ENCODE measurements at regions not wholly inside any gene's neighbourhood (a gene's known extent, or its start where the extent isn't known, plus 50 kb on each side); places are given as distances from the start of the nearest gene placed in this dataset.

DNA sequence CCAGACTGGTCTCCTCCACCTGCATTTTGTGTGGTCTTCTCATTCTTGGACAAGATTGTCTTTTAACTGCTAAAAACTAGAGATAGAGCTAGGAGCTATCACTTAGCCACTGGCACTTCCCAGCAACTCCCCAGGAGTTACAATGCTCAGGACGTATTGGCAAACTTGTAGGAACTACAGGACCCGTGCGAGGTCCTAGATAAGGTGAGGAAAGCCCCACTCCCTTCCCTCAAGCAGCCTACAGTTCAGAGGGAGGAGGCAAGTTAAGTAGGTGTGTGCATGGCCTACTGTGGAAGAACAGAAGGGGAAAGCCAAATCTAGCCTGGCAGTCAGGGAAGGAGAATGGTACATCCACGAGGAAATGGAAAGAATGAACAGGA lies 504.7 kb upstream of the PROK2 start:
- H3K9me3 Mint-ChIP-seq (ENCODE audit: unreplicated experiment), result no peaks in the 10 kb centered on the region
- H3K4me3 Mint-ChIP-seq (ENCODE audit: unreplicated experiment), result no peak overlapping the region
- no peak for DNase-seq
- TF ChIP-seq, protein P1, sequence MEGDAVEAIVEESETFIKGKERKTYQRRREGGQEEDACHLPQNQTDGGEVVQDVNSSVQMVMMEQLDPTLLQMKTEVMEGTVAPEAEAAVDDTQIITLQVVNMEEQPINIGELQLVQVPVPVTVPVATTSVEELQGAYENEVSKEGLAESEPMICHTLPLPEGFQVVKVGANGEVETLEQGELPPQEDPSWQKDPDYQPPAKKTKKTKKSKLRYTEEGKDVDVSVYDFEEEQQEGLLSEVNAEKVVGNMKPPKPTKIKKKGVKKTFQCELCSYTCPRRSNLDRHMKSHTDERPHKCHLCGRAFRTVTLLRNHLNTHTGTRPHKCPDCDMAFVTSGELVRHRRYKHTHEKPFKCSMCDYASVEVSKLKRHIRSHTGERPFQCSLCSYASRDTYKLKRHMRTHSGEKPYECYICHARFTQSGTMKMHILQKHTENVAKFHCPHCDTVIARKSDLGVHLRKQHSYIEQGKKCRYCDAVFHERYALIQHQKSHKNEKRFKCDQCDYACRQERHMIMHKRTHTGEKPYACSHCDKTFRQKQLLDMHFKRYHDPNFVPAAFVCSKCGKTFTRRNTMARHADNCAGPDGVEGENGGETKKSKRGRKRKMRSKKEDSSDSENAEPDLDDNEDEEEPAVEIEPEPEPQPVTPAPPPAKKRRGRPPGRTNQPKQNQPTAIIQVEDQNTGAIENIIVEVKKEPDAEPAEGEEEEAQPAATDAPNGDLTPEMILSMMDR (IDR thresholded peaks at IDR 0.05; ENCODE audit: partially characterized antibody, unreplicated experiment), result no peak
- H3K27me3 Mint-ChIP-seq (ENCODE audit: unreplicated experiment), result peaks cover 6% of the 10 kb centered on the region
- no peak overlapping the region for H3K27ac Mint-ChIP-seq (ENCODE audit: unreplicated experiment)
- no peaks in the 10 kb centered on the region for H3K36me3 Mint-ChIP-seq (ENCODE audit: unreplicated experiment)
- H3K4me1 Mint-ChIP-seq (ENCODE audit: low read depth, unreplicated experiment), result no peaks in the 10 kb centered on the region

DNA sequence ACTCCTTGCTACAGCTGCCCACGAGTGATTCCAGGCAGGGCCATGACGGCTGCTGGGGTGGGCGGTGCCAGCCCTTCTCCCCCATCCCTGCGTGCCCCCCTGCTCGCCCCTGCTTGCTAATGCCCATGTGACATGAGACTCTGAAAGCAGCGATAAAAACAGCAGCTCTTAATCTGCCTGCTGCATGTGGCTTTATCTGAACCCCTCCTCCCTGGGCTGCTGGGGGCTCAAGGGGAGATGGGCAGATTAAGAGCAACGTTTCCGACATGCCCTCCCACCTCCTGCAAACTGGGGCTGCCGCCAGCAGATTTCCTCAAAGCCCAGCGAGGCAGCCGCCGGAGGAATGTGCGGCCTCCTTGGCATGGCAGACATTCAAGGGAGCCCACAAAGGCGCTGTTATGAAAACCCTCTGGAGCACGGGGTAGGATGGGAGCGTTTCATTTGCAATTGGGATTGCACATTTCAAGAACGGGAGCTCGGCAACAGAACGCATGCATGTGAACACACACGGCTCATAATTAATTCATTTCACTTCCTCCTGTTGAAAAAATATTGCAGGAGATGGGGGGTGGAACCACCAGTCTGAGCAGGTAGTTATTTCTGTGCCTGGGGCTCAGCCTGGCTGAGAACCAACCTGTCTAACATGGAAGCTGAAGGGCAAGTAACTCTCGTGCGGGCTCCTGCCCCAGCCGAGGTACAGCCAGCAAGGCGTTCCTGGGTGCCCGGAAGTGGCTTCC lies 504.2 kb upstream of the PROK2 start:
- Mint-ChIP-seq H3K4me3 (ENCODE audit: unreplicated experiment) (no peak overlapping the region), H3K4me1 (ENCODE audit: low read depth, unreplicated experiment) (no peaks in the 10 kb centered on the region), H3K36me3 (ENCODE audit: unreplicated experiment) (no peaks in the 10 kb centered on the region), H3K27ac (ENCODE audit: unreplicated experiment) (no peak overlapping the region), H3K9me3 (ENCODE audit: unreplicated experiment) (no peaks in the 10 kb centered on the region), H3K27me3 (ENCODE audit: unreplicated experiment) (peaks cover 6% of the 10 kb centered on the region)
- no peak for DNase-seq
- TF ChIP-seq, protein P1 (IDR thresholded peaks at IDR 0.05; ENCODE audit: partially characterized antibody, unreplicated experiment), result no peak

DNA sequence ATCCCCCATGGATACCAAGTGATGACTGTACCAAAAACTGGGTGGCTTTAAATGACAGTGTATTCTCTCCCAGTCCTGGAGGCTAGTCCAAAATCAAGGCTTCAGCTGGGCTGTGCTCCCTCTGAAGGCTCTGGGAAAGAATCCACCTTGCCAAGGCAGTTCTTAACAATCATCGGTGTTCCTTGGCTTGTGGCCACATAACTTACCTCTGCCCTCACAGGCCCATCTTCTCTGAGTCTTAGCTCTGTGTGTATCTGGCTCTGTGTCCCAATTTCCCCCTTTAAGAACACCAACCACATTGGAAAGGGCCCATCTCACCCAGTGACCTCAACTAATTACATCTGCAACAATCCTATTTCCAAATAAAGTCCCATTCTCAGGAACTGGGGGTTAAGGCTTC lies 503.0 kb upstream of the PROK2 start:
- Mint-ChIP-seq H3K4me1 (ENCODE audit: low read depth, unreplicated experiment) (no peaks in the 10 kb centered on the region), H3K27ac (ENCODE audit: unreplicated experiment) (no peak overlapping the region), H3K36me3 (ENCODE audit: unreplicated experiment) (no peaks in the 10 kb centered on the region), H3K9me3 (ENCODE audit: unreplicated experiment) (no peaks in the 10 kb centered on the region), H3K27me3 (ENCODE audit: unreplicated experiment) (peaks cover 4% of the 10 kb centered on the region), H3K4me3 (ENCODE audit: unreplicated experiment) (no peak overlapping the region)
- DNase-seq, result no peak
- TF ChIP-seq, protein P1 (IDR thresholded peaks at IDR 0.05; ENCODE audit: partially characterized antibody, unreplicated experiment), result no peak

DNA sequence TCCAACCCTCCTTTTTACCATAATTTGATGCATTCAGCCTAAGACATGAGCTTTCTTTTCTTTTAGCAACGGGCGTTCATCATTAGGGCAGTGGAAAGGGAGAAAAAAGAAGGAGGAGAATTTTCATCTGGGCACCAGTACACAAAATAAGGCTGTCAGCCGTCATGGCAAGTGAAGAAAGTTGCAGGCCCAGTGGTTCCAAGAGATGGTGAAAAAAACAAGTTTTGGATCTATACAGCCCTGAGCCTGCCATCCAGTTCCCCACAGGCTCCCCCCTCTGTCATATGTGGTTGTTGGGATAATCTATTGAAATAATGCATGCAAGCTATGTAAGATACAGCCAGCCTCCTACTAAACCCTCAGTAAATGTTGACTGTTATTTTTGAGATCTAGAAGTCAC lies 500.6 kb upstream of the PROK2 start:
- H3K27ac Mint-ChIP-seq (ENCODE audit: unreplicated experiment), result no peak overlapping the region
- TF ChIP-seq, protein P1 (IDR thresholded peaks at IDR 0.05; ENCODE audit: partially characterized antibody, unreplicated experiment), result no peak
- no peak overlapping the region for H3K4me3 Mint-ChIP-seq (ENCODE audit: unreplicated experiment)
- peaks cover 2% of the 10 kb centered on the region for H3K27me3 Mint-ChIP-seq (ENCODE audit: unreplicated experiment)
- DNase-seq, result no peak
- peaks cover 11% of the 10 kb centered on the region for H3K36me3 Mint-ChIP-seq (ENCODE audit: unreplicated experiment)
- no peaks in the 10 kb centered on the region for H3K9me3 Mint-ChIP-seq (ENCODE audit: unreplicated experiment)
- peaks cover 6% of the 10 kb centered on the region for H3K4me1 Mint-ChIP-seq (ENCODE audit: low read depth, unreplicated experiment)

DNA sequence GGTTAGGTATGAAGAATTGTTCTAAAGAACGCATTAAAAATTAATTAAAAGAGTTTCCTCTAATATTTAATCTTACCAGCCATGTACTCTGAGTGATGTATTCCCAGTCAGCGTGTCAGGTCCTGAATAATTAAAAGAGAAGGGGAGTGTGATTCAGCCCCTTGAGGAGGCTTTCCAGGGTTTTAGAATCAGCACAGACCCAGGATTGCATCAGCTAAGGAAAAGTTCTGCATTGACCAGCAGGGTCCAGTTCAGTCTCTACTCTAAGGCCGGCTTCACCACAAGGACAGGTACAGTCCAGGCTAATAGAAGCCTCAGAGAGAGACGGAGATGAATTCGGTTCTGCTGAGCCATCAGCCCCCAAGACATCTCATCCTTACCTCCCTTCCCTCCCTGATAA lies 499.5 kb upstream of the PROK2 start:
- Mint-ChIP-seq H3K9me3 (ENCODE audit: unreplicated experiment) (no peaks in the 10 kb centered on the region), H3K4me1 (ENCODE audit: low read depth, unreplicated experiment) (peaks cover 6% of the 10 kb centered on the region), H3K27me3 (ENCODE audit: unreplicated experiment) (peaks cover 2% of the 10 kb centered on the region), H3K4me3 (ENCODE audit: unreplicated experiment) (no peak overlapping the region), H3K36me3 (ENCODE audit: unreplicated experiment) (peaks cover 11% of the 10 kb centered on the region), H3K27ac (ENCODE audit: unreplicated experiment) (no peak overlapping the region)
- DNase-seq, result no peak
- TF ChIP-seq, protein P1 (IDR thresholded peaks at IDR 0.05; ENCODE audit: partially characterized antibody, unreplicated experiment), result no peak

All from glutamatergic neuron (in vitro differentiated cells).